ENCODE measurements at regions not wholly inside any gene's neighbourhood (a gene's known extent, or its start where the extent isn't known, plus 50 kb on each side); places are given as distances from the start of the nearest gene placed in this dataset.

- no peak for DNase-seq (ENCODE audit: low read depth)
Measured at GRCh38 chr18:69330385-69331005, 70.2 kb upstream of the DOK6 start.

- no peak for DNase-seq (ENCODE audit: low read depth)
Measured at GRCh38 chr18:69349912-69350597, 50.6 kb upstream of the DOK6 start.
